Limb (tissue), 2 donors: ENCODE measurements at regions not wholly inside any gene's neighbourhood (a gene's known extent, or its start where the extent isn't known, plus 50 kb on each side); places are given as distances from the start of the nearest gene placed in this dataset.
"Not testable (repeated sequence)": the region's sequence is repeated elsewhere in the genome, so short reads cannot be mapped to it uniquely, and the experiment has no call there.

Experiments
- DNase-seq, 2 donors: peaks; one replicate each; pipeline ENCODE4 v3.0.0-alpha.2; 2016; ENCODE audit errors: extremely low spot score in 2 of 2

DNA sequence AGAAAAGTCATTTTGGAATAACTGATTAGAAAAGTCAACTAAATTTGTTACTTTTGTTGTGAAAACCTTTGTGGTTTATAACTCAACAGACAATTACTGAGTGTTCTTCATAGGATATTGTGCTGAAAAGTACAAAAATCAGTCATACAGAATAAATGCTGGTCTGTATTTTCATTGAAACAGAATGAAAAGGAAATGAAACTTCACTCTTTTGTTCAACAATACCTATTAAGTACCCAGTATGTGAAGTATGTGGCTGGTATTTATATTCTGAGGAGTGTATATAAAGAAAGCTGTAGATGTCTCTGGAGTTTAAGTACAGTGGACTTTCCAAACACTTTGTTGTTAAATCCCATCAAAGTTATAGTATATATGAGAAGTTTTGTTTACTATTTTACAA lies 828.4 kb upstream of the ATXN8OS start:
- no peak for DNase-seq

- DNase-seq = no peak
Observed at GRCh38 chr13:69274231-69274630, 833.4 kb upstream of the ATXN8OS start.

DNA sequence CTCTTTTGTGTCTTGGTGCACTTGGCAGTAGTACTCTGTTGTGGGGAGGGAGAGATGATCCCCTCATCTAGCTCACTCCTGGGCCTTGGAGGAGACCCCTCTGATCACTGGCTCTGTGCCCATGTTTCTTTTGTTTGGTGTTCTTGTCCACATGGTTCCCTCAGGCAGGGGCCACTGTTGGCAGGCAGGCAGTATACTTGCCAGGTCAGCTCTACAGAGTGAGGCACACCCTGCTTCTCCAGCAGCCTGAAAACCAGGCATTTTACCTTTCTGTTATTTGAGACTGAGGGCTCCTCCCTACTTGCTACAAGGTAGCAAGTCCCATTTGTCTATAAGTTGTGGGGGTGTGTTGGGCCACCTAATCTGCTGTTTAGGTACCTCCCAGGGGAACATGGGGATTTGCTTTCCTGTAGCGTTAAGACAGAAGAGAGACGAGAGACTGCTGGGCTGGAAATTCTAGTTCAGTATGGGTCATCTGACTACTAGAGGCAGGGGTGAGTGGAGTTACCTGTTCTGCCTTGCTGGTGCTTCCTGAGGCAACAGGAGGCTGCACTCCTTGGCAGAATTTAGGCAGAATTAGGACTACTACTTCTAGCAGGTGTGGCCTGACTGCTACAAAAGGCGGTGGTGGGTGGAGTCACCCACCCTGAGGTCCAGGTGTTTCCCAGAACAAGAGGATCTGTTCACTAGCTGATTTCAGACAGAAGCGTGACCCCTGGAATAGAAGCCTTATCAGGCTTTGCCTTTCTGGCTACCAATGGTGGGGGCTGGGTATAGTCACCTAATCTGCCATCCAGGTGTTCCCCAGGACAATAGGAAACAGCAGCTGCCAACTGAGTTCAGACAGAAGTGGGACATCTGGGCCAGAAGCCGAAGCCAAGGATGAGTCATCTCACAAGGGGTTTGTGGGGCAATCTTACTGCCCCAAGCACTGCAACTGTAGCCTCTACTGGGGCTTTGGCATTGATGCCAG lies 843.0 kb upstream of the ATXN8OS start:
- DNase-seq = no peak

DNA sequence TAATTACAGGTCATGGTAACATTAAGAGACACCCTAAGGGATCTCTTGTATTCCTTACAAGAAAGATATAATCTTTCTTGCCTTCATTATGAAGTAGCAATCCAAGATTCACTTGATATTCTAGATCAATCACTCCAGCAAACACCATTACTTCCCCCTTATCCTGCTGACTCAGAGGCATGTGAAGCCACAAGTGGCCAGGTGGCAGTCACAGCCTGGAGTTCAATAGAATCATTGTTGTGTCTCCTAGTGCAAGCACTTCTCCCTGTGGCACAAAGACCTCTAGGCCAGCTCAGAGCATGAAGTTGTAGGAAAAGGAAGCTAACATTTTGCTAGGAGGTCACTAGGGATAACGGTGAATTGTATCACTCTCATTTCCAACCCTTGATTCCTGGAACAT lies 864.3 kb upstream of the ATXN8OS start:
- DNase-seq = no peak

GRCh38 chr13:69234171-69234570 lies 873.5 kb upstream of the ATXN8OS start:
- DNase-seq = no peak

DNA sequence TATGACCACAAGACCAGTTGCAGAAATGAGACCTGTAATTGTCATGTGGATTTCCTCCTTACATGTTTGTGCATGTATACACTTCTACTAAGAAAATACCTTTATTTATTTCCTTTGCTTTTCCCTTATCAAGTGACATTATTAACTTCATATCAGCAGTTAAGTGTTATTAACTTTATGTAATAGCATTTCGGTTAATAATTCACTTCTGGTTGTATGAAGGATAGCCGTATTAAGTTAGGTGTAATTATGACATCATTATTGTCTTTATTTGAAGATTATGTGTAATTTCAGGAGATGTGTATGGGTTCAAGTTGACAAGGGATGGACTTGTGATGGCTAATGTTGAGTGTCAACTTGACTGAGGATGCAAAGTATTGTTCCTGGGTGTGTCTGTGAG lies 881.2 kb upstream of the ATXN8OS start:
- DNase-seq = no peak

DNA sequence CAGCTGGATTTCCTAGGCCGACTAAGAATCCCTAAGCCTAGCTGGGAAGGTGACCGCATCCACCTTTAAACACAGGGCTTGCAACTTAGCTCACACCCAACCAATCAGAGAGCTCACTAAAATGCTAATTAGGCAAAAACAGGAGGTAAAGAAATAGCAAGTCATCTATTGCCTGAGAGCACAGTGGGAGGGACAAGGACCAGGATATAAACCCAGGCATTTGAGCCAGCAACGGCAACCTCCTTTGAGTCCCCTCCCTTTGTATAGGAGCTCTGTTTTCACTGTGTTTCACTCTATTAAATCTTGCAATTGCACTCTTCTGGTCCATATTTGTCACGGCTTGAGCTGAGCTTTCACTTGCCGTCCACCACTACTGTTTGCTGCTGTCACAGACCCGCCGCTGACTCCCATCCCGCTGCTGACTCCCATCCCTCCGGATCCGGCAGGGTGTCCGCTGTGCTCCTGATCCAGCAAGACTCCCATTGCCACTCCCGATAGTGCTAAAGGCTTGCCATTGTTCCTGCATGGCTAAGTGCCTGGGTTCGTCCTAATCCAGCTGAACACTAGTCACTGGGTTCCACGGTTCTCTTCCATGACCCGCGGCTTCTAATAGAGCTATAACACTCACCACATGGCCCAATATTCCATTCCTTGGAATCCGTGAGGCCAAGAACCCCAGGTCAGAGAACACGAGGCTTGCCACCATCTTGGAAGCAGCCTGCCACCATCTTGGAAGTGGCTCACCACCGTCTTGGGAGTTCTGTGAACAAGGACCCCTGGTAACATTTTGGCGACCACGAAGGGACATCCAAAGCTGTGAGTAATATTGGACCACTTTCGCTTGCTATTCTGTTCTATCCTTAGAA lies 885.8 kb upstream of the ATXN8OS start:
- not testable (repeated sequence) for DNase-seq

DNA sequence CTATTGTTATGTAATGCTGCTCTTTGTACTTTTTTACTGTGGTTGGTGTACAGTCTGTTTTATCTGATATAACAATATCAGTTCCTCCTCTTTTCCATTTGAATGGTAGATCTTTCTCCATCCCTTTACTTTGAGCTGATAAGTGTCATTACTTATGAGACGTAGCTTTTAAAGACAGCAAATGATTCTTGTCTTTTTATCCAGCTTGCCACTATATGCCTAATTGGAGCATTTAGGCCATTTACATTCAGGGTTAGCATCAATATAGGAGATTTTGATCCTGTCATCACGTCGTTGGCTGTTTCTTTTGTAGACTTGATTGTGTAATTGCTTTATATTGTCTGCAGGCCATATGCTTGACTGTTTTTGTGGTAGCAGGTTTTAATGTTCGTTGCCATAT lies 894.2 kb upstream of the ATXN8OS start:
- DNase-seq = no peak

- DNase-seq = no peak
Observed at GRCh38 chr13:69204620-69205019, 903.0 kb upstream of the ATXN8OS start.

GRCh38 chr13:69202996-69203395 lies 904.6 kb upstream of the ATXN8OS start:
- no peak for DNase-seq

- DNase-seq = no peak
Observed at GRCh38 chr13:69199664-69200063, 908.0 kb upstream of the ATXN8OS start.

- no peak for DNase-seq
Observed at GRCh38 chr13:69198706-69199105, 908.9 kb upstream of the ATXN8OS start.

DNA sequence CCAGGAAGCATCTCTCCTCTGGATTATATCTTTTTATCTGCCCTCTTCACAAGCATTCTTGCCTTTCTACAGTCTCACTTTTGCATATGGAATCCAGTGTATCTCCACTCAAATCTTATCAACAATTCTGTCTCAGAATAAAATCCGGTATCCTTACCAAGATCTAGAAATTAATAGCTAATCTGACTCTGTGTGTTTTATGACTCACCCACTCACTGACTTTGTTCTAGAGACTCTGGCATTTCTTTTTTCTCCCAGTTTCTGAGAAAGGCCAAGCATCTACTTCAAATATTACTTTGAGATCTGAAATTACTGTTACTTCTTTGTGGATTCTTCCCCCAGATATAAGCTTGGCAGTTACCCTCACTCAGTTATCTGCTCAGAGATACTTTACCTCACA lies 913.5 kb upstream of the ATXN8OS start:
- DNase-seq = no peak

GRCh38 chr13:69180034-69180433 lies 927.6 kb upstream of the ATXN8OS start:
- no peak for DNase-seq

DNA sequence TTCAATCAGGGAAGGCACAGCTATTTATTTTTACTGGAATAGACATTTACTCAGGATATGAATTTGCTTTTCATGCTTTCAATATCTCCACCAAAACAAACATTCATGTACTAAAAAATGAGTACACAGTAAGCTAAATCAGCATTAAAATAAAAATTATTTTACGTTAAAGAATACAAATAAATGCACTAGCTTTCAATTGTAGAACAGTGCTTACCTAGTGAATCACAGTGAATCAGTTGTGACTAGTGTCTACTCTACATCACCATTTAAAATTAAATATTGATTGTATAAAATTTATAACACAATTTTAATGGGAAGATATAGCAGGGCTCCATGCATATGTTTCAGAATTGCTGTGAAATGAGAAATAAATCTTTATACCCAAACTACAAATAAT lies 929.6 kb upstream of the ATXN8OS start:
- DNase-seq = no peak

DNA sequence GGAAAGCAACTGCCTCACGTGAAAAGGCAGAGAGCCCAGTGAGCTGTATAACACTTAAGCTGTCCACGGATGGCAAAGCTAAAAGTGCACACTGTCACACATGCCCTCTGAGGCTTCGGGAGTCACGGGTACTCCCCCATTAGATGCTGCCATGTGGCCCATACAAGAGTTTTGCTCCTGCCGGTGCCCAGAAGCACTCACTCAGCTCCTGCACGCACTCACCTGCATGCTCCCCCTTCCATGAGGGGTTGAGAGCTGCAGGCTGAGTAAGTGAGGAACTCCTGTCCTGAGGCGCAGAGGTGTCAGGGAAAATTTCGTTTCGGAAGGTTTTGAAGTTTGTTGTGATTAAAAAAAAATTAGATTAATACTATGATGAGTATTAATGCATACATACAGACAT lies 939.2 kb upstream of the ATXN8OS start:
- DNase-seq = no peak

GRCh38 chr13:69155136-69155535 lies 952.5 kb upstream of the ATXN8OS start:
- DNase-seq = no peak

GRCh38 chr13:69142101-69142500 lies 965.5 kb upstream of the ATXN8OS start:
- no peak for DNase-seq

DNA sequence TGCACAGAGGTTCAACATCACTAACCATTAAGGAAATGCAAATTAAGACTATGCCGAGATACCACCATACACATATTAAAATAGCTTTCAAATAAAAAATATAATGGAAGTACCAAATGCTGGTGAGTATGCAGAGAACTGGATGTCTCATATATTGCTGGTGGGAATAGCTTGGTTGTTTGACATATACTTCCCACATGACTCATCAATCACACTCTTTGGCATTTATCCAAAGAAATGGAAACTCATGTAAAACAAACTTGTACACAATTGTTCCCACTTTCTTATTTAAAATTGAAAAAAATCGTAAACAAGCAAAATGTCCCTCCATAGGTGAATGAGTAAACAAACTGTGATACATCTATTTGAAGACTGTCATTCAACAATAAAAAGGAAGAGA lies 982.6 kb upstream of the ATXN8OS start:
- no peak for DNase-seq

GRCh38 chr13:69109891-69110525 lies 997.6 kb upstream of the ATXN8OS start:
- DNase-seq = no peak

DNA sequence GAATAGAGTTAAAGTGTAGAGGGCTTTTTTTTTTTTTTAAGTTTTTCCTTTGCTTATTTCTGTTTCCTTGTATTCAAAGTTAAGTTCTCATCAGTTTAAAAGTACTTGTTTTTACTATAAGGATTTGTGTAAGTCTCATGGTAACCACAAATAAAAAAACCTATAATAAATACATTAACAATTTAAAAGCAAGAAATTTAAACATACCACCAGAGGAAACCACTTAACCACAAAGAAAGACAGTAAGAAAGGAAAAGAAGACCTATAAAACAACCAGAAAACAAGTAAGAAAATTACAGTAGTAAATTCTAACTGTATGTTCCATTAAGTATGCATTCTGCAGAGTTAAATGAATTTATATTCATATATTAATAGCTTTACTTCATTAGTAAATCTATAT lies 999.1 kb upstream of the ATXN8OS start:
- no peak for DNase-seq

GRCh38 chr13:69107436-69107835 lies 1000.2 kb upstream of the ATXN8OS start:
- DNase-seq = no peak
